ENCODE measurements at regions not wholly inside any gene's neighbourhood (a gene's known extent, or its start where the extent isn't known, plus 50 kb on each side); places are given as distances from the start of the nearest gene placed in this dataset.
A peak's percentile ranks its signal among the peaks of the same experiment; 100 is the strongest.
"Not testable (repeated sequence)": the region's sequence is repeated elsewhere in the genome, so short reads cannot be mapped to it uniquely, and the experiment has no call there.

- not testable (repeated sequence) for DNase-seq (ENCODE audit: low spot score)
Measured at GRCh38 chr16:21516705-21517040, 82.7 kb upstream of the METTL9 start.

- peak; percentile 71 for DNase-seq (ENCODE audit: low spot score)
Measured at GRCh38 chr16:21517263-21517662, 82.1 kb upstream of the METTL9 start.

- not testable (repeated sequence) for DNase-seq (ENCODE audit: low spot score)
Measured at GRCh38 chr16:21519361-21520133, 79.8 kb upstream of the METTL9 start.

DNA sequence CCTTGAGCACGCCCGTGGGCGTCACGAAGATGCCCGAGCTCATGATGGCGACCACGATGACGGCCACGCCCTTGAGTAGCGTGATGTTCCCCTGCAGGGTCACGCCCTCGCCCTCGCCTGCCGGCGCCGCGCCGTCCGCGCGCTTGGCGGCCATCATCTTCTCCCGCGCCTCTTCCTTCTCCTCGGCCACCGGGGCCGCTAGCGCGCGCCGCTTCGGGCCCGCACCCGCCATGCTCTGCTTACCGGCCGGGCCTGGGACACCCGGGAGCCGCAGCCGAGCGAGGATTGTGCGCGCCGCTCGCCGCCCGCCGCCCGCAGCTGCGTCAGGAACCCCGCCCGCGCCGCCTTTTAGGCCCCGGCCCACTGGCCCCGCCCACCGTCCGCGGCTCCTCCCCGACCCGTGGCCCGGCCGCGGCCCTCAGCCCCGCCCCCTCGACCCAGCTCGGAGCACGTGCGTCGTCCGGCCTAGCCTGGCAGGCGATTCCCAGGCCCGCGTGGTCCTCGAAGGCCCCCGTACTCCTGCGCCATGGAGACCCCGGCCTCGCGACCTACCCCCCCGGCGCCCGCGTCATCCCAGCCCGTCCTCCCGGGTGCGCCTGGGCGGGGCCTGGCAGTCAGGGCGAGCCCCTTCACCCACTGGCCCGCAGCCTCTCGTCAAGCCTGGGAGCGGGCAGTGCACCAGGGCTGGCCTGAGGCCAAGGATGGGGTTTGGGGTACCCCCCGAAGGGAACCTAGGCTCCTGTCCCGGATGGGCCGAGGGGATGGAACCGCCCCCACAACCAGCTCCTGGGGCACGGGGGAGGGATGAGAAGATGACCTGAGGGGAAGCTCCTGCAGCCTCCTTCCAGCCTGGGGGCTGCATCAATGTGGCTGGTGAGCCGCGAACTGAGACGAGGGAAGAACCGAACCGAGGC, 79.0 kb upstream of the METTL9 start:
- peak; percentile 93 for DNase-seq (ENCODE audit: low spot score)

DNA sequence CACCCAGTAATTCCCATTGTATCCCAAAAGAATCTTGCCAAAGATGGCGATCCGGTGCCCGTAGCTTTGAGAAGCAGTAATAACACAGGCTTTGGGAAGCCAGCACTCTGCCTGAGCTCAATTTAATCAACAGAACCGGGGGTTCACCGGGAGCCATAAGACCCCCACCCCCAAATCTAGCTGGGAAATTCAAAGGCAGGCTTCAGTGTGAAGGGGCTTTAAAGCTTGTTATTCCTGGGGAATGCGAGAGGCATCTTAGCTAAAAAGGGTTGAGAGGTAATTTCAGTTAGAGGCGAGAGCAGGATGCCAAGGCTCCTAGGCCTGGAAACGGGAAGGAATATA, 78.4 kb upstream of the METTL9 start:
- DNase-seq (ENCODE audit: low spot score), result not testable (repeated sequence)

- peak; percentile 79 for DNase-seq (ENCODE audit: low spot score)
Measured at GRCh38 chr16:21521390-21522143, 77.8 kb upstream of the METTL9 start.

DNA sequence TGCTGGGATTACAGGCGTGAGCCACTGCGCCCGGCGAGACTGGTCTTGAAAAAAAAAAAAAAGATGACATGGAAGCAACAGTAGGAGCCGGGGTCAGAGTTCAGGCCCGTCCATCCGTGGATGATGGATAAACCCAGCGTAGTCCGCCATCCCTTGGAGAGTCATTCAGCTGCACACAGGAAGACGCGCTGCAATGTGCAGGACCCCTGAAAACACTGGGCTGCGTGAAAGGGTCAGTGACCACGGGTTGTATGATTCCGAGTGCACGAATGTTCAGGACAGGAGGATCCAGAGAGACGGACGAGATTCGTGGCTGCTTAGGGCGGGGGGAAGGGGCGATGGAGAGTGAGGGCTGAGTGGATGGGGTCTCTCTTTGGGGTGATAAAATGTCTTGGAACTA, 76.5 kb upstream of the METTL9 start:
- not testable (repeated sequence) for DNase-seq (ENCODE audit: low spot score)

DNA sequence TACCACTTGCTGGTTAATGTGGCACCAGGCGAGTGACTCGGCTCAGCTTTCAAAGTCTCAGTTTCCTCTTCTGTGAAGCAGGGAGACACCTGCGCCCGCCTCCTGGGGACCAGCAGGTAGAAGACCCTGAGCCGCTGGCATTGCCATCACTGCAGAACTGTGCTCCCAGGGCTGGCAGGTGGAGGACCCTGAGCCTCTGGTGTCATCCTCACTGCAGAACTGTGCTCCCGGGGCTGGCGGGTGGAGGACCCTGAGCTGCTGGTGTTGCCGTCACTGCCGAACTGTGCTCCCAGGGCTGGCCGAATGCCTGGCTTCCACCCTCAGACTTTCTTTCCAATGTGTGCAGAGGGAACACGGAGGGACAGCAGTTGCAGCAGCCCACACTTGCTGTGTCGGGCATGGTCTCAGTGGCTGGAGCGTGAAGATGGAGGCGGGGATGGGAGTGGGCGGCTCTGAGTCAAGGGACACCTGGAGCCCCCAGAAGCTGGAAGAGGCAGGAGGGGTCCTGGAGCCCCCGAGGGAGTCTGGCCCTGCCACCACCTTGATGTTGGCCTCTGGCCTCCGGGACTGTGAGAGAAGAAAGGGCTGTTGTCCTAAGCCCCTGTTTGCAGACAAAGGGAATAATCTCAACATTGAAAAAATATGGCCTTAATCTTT, 75.8 kb upstream of the METTL9 start:
- no peak for DNase-seq (ENCODE audit: low spot score)

GRCh38 chr16:21524068-21524751, 75.2 kb upstream of the METTL9 start:
- no peak for DNase-seq (ENCODE audit: low spot score)

DNA sequence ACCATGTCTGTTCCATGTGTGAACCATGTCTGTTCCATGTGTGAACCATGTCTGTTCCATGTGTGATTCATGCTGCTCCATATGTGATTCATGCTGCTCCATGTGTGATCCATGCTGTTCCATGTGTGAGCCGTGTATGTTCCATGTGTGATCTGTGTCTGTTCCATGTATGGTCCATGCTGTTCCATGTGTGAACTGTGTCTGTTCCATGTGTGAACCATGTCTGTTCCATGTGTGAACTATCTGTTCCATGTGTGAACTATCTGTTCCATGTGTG, 74.7 kb upstream of the METTL9 start:
- DNase-seq (ENCODE audit: low spot score), result not testable (repeated sequence)

GRCh38 chr16:21525029-21525895, 74.1 kb upstream of the METTL9 start:
- not testable (repeated sequence) for DNase-seq (ENCODE audit: low spot score)

DNA sequence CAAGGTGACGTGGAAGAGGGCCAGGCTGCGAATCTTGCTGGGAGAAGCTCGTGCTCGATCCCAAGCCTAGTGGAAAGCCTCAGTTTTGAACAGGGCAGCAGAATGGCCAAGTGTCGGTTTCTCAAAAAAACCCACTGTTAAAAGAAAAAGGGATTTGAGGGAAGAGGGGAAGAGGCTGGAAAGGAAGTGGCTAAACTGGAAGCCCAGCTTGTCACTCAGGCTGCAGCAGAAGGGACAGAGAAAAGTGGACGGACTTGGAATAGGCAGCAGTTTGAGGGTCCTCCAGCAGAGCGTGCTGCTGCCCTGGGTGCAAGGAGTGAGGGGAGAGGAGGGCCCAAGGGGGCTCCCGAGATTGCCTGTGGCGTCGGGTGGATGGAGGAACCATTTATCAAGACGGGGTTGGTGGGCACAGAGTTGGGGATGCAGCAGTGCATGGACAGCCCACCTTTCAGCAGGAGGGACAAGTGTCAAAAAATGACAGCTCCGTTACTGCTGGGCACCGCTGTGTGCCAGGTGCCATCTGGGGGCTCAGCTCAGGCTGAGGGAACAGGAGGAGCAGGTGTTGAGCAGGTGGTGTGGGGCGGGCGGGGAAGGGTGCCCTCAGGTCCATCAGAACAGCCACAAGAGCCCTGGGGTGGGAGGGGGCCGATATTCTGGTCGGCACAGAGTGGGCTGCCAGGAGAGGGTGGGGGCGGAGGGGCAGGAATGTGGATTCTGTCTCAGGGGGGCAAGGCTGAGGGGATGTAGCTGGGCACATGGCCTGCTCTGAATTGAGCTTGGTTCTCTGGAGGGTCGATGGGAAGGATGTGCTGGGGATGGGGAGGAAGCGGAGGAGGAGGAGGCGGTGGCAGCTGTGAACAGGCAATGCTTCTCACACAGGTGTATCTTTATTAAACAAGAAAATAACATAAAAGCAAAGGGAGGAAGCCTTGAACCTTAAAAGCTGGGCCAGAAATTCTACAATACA, 73.1 kb upstream of the METTL9 start:
- not testable (repeated sequence) for DNase-seq (ENCODE audit: low spot score)

DNA sequence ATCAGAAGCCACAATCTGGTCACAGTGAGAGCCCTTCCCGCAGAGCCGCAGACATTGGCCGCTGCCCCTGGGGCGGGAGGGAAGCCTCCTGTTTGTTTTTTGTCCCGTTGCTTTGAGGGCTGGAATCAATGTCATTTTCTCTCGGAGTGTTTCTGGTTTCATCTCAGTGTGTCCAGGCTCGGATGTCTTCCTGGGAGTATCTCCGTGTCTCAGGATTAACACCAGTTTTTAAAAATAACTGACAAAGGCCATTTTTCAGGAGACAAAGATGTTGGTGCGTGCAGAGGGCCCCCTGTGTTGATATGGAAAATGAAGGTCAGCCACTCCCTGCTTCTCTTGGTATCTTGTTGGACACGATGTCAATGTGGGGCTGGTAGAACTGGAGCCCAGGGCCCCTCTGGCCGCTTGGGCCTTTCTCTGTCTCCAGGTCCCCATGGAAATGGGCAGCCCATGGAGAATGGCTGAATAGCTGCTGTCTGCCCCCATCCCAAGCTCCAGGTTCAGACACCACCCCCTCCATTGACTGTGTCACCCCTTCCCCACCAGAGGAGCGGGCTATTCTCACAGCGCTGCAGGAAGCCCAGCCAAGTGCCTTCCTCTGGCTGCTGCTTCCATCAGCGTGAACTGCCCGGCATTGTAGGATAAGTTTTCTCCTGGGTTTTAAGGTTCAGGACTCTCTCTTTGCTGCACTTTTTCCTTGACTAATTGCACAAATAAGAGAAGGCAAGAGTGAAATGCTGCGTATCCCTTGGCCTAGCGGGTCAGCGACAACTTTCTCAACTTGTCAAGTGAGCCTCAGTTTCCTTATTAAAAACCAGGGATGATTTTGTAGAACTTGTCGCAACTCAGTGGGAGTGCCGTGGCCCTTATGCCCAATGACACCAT, 72.2 kb upstream of the METTL9 start:
- DNase-seq (ENCODE audit: low spot score), result no peak

DNA sequence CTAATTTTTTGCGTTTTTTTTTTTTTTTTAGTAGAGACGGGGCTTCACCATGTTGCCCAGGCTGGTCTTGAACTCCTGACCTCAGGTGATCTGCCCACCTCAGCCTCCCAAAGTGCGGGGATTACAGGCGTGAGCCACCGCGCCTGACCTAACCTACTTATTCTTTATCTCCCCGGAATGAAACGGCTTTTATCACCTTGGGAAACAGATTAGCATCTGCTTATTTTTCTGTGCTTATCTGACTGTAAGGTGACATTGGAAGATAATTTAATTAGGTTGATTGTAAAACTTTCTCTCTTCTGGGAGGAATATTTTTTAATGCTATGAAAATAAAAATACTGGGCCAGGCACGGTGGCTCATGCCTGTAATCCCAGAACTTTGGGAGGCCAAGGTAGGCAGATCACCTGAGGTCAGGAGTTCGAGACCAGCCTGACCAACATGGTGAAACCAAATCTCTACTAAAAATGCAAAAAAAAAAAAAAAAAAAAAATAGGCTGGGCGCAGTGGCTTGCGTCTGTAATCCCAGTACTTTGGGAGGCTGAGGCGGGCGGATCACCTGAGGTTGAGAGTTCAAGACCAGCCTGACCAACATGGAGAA, 70.2 kb upstream of the METTL9 start:
- DNase-seq (ENCODE audit: low spot score), result not testable (repeated sequence)

GRCh38 chr16:21530729-21531383, 68.5 kb upstream of the METTL9 start:
- DNase-seq (ENCODE audit: low spot score), result not testable (repeated sequence)

DNA sequence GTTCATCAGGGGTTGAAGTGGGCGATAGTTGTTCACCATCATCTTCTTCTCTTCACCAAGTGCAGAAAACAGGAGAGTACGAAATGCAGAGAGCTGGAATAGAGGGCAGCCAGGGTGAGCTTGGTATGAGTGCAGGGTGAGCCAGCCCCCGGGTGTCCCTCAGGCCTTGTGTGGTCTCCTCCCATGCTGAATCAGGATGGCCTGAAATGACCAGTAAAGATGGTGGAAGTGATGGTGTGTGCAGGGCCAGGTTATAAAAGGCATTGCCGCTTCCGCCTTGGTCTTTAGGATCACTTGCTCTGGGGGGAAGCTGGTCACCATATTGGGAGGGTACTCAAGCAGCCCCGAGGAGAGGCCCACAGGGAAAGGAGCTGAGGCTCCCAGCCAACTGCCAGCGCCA, 66.4 kb upstream of the METTL9 start:
- not testable (repeated sequence) for DNase-seq (ENCODE audit: low spot score)

- not testable (repeated sequence) for DNase-seq (ENCODE audit: low spot score)
Measured at GRCh38 chr16:21533474-21533873, 65.9 kb upstream of the METTL9 start.
